Type B pancreatic cell (in vitro differentiated cells): ENCODE measurements at regions not wholly inside any gene's neighbourhood (a gene's known extent, or its start where the extent isn't known, plus 50 kb on each side); places are given as distances from the start of the nearest gene placed in this dataset.

Experiments
- DNase-seq: peaks from one replicate; pipeline ENCODE4 v3.0.0; 2021; ENCODE audit warnings: mixed read lengths; ENCODE audit not compliant: unreplicated experiment; ENCODE audit errors: extremely low spot score
- H3K27ac Mint-ChIP-seq: 2 replicates; pipeline ENCODE4 v1.8.0; 2021; ENCODE audit warnings: mild to moderate bottlenecking, mixed read lengths
- H3K27me3 Mint-ChIP-seq: 2 replicates; pipeline ENCODE4 v1.8.0; 2021; ENCODE audit warnings: mixed read lengths
- H3K36me3 Mint-ChIP-seq: 2 replicates; pipeline ENCODE4 v1.8.0; 2021; ENCODE audit warnings: mixed read lengths
- H3K4me1 Mint-ChIP-seq: one replicate; pipeline ENCODE4 v1.8.0; 2021; ENCODE audit warnings: mixed read lengths; ENCODE audit not compliant: unreplicated experiment
- H3K4me3 Mint-ChIP-seq: 2 replicates; pipeline ENCODE4 v1.8.0; 2021; ENCODE audit warnings: mild to moderate bottlenecking, mixed read lengths
- H3K9me3 Mint-ChIP-seq: 2 replicates; pipeline ENCODE4 v1.8.0; 2021; ENCODE audit warnings: mixed read lengths
- CTCF ChIP-seq: fragments of 200-600 bp; sonication (generic); conservative IDR thresholded peaks from 2 replicates; pipeline ENCODE4 v1.5.0; 2021; ENCODE audit warnings: antibody characterized with exemption, mild to moderate bottlenecking

GRCh38 chr9:87818308-87818707 is 64.4 kb upstream of the SPATA31E1 start:
- Mint-ChIP-seq H3K36me3 (no peaks in the 10 kb centered on the region), H3K27ac (no peak overlapping the region), H3K9me3 (no peaks in the 10 kb centered on the region), H3K4me3 (no peak overlapping the region), H3K4me1 (peaks cover 17% of the 10 kb centered on the region), H3K27me3 (no peaks in the 10 kb centered on the region)
- TF ChIP-seq CTCF, result no peak
- no peak for DNase-seq

DNA sequence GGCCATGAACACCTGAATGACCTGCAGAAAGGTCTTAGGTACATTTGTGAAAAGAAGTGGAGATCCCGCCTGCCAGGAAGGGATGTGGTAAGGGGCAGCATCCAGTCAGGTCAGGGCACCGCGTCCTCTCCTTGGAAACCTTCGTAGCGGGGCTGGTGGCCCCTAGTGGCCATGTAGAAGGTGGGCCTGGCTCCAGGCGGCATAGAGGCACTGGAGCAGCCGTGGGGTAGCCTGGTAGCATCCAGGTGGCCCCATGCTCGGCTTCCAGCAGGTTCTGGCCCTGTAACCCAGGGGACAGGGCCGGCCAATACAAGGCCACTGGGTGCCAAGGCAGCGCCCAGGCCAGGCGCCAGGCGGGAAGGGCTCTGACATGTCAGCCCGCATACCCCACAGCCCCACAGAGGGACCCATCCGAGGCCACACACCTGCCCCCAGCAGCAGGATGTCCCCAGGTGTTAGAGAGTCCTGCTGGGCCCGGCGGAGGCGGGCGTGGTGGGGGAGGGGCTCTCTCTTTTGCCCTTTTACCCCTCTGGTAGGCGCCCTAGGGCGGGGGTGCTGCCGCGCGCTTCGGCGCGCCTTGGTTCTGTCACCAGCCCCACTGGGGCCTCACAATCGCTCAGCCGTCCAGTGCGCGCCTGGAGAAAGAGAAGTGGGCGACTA is 58.3 kb upstream of the SPATA31E1 start:
- no peak overlapping the region for H3K27ac Mint-ChIP-seq
- H3K4me1 Mint-ChIP-seq, result no peaks in the 10 kb centered on the region
- DNase-seq, result no peak
- H3K36me3 Mint-ChIP-seq, result no peaks in the 10 kb centered on the region
- no peak overlapping the region for H3K4me3 Mint-ChIP-seq
- TF ChIP-seq CTCF, result no peak
- no peaks in the 10 kb centered on the region for H3K9me3 Mint-ChIP-seq
- H3K27me3 Mint-ChIP-seq, result no peaks in the 10 kb centered on the region

GRCh38 chr9:87824886-87825285 is 57.8 kb upstream of the SPATA31E1 start:
- no peak overlapping the region for H3K4me3 Mint-ChIP-seq
- no peak for TF ChIP-seq CTCF
- no peak for DNase-seq
- no peak overlapping the region for H3K27ac Mint-ChIP-seq
- no peaks in the 10 kb centered on the region for H3K27me3 Mint-ChIP-seq
- no peaks in the 10 kb centered on the region for H3K4me1 Mint-ChIP-seq
- no peaks in the 10 kb centered on the region for H3K9me3 Mint-ChIP-seq
- no peaks in the 10 kb centered on the region for H3K36me3 Mint-ChIP-seq

DNA sequence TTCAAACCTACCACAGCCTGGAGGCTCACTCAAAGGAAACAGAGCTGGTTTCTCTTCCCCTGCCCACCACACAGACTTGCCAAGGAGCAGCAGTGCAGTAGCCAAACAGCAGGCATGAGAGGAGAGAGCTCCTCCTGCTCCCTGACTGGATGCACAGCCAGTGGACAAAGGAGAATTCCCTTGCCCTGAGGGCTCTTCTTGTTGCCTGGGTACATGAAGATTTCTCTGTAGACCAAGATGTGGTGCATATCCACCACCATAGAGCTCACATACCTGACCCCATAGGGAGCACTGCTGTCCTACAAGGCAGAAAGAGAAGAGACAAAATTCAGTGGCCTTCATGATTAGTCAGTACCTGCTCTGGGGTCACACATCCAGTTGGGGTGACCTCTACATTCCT is 56.3 kb upstream of the SPATA31E1 start:
- H3K4me3 Mint-ChIP-seq, result no peak overlapping the region
- peaks cover 4% of the 10 kb centered on the region for H3K27me3 Mint-ChIP-seq
- no peak overlapping the region for H3K27ac Mint-ChIP-seq
- H3K9me3 Mint-ChIP-seq, result no peaks in the 10 kb centered on the region
- DNase-seq, result no peak
- no peaks in the 10 kb centered on the region for H3K4me1 Mint-ChIP-seq
- no peaks in the 10 kb centered on the region for H3K36me3 Mint-ChIP-seq
- no peak for TF ChIP-seq CTCF

DNA sequence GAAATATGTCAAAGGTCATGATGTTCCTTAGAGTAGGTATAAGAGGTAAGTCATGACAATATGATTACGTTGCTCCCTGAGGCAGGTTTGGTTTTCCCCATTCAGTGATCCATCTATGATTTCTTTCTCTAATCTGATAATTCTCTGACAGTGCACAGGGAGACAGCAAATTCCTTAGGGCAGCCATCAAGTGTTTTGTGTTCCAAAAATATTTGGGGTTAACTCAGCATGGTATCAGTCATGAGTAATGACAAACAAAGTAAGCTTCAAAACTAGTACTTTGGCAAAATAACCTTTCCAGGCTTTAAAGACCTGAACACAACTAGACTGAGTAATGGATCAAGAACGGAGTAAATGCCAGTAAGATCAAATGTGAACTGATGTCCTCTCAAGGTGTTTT is 55.3 kb upstream of the SPATA31E1 start:
- no peak overlapping the region for H3K27ac Mint-ChIP-seq
- no peak overlapping the region for H3K4me3 Mint-ChIP-seq
- peaks cover 4% of the 10 kb centered on the region for H3K27me3 Mint-ChIP-seq
- DNase-seq, result no peak
- TF ChIP-seq CTCF, result no peak
- no peaks in the 10 kb centered on the region for H3K36me3 Mint-ChIP-seq
- H3K4me1 Mint-ChIP-seq, result no peaks in the 10 kb centered on the region
- H3K9me3 Mint-ChIP-seq, result no peaks in the 10 kb centered on the region

DNA sequence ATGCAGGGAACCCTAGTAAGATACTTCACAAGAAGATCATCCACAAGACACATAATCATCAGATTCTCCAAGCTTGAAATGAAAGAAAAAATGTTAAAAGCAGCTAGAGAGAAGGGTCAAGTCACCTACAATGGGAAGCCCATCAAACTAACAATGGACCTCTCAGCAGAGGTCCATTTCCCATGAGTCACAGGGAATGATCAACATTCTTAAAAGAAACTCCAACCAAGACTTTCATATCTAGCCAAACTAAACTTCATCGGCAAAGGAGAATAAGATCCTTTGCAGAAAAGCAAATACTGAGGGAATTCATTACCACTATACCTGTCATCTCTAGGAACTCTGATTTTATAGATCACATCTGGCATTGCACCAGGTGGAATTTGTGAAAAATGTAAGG is 52.9 kb upstream of the SPATA31E1 start:
- no peak for DNase-seq
- TF ChIP-seq CTCF, result no peak
- Mint-ChIP-seq H3K4me3 (no peak overlapping the region), H3K9me3 (no peaks in the 10 kb centered on the region), H3K27ac (no peak overlapping the region), H3K4me1 (no peaks in the 10 kb centered on the region), H3K27me3 (peaks cover 4% of the 10 kb centered on the region), H3K36me3 (no peaks in the 10 kb centered on the region)
